GM18507 (cell line): ENCODE measurements at regions not wholly inside any gene's neighbourhood (a gene's known extent, or its start where the extent isn't known, plus 50 kb on each side); places are given as distances from the start of the nearest gene placed in this dataset.

Experiments used
- DNase-seq: peaks from one replicate; pipeline ENCODE4 v3.0.0; 2011; ENCODE audit warnings: low read depth; ENCODE audit not compliant: insufficient read length; ENCODE audit errors: extremely low spot score
- FAIRE-seq: peaks from 2 replicates; lab custom pipeline; 2011; peaks lifted over from hg19 to GRCh38; lab: Jason Lieb, UNC

- no peak for FAIRE-seq
Measured at GRCh38 chr22:49645791-49646550, 181.7 kb downstream of the BRD1 start.

GRCh38 chr22:49645257-49645656 lies 182.4 kb downstream of the BRD1 start:
- FAIRE-seq = no peak
- DNase-seq = no peak

More at GRCh38 chr22:49645791-49646550, 181.7 kb downstream of the BRD1 start:
- DNase-seq = no peak

- no peak for DNase-seq
- no peak for FAIRE-seq
Measured at GRCh38 chr22:49643998-49644397, 183.7 kb downstream of the BRD1 start.

GRCh38 chr22:49643466-49643865 lies 184.2 kb downstream of the BRD1 start:
- FAIRE-seq (no peak), DNase-seq (no peak)

GRCh38 chr22:49642741-49643140 lies 184.9 kb downstream of the BRD1 start:
- DNase-seq (no peak), FAIRE-seq (no peak)

- DNase-seq (no peak), FAIRE-seq (no peak)
Measured at GRCh38 chr22:49642331-49642730, 185.3 kb downstream of the BRD1 start.

- no peak for DNase-seq
- no peak for FAIRE-seq
Measured at GRCh38 chr22:49641770-49642313, 185.8 kb downstream of the BRD1 start.

- DNase-seq (no peak), FAIRE-seq (no peak)
Measured at GRCh38 chr22:49640366-49641095, 187.1 kb downstream of the BRD1 start.

GRCh38 chr22:49639956-49640355 lies 187.7 kb downstream of the BRD1 start:
- no peak for DNase-seq
- no peak for FAIRE-seq

GRCh38 chr22:49638788-49639187 lies 188.9 kb downstream of the BRD1 start:
- DNase-seq (no peak), FAIRE-seq (no peak)

GRCh38 chr22:49638001-49638400 lies 189.7 kb downstream of the BRD1 start:
- FAIRE-seq = no peak
- DNase-seq = no peak

- no peak for FAIRE-seq
- DNase-seq = no peak
Measured at GRCh38 chr22:49637255-49637760, 190.4 kb downstream of the BRD1 start.

- FAIRE-seq (no peak), DNase-seq (no peak)
Measured at GRCh38 chr22:49636649-49637048, 191.0 kb downstream of the BRD1 start.

- FAIRE-seq (no peak), DNase-seq (no peak)
Measured at GRCh38 chr22:49636214-49636613, 191.5 kb downstream of the BRD1 start.

- no peak for DNase-seq
- no peak for FAIRE-seq
Measured at GRCh38 chr22:49634006-49634772, 193.5 kb downstream of the BRD1 start.

- DNase-seq (no peak), FAIRE-seq (no peak)
Measured at GRCh38 chr22:49633010-49633324, 194.7 kb downstream of the BRD1 start.

GRCh38 chr22:49632199-49633009 lies 195.3 kb downstream of the BRD1 start:
- no peak for DNase-seq

GRCh38 chr22:49630448-49630946 lies 197.2 kb downstream of the BRD1 start:
- no peak for FAIRE-seq

More at GRCh38 chr22:49632199-49633009, 195.3 kb downstream of the BRD1 start:
- FAIRE-seq = no peak

More at GRCh38 chr22:49630448-49630946, 197.2 kb downstream of the BRD1 start:
- DNase-seq = no peak
